Smooth muscle cell (in vitro differentiated cells): ENCODE measurements at regions not wholly inside any gene's neighbourhood (a gene's known extent, or its start where the extent isn't known, plus 50 kb on each side); places are given as distances from the start of the nearest gene placed in this dataset.

Experiments
- DNase-seq: peaks from one replicate; lab custom pipeline; 2025; ENCODE audit not compliant: unreplicated experiment; lab: John Stamatoyannopoulos, UW
- H2AFZ ChIP-seq: fragments of 200-600 bp; sonication (generic); 2 replicates; pipeline ENCODE4 v1.6.0; 2016; ENCODE audit warnings: antibody characterized with exemption, low read depth, mild to moderate bottlenecking
- H3F3A ChIP-seq: fragments of 200-600 bp; sonication (generic); 2 replicates; pipeline ENCODE4 v1.6.0; 2017; ENCODE audit warnings: antibody characterized with exemption, low read depth
- H3K27ac ChIP-seq: fragments of 200-600 bp; sonication (generic); 2 replicates; pipeline ENCODE4 v1.5.1; 2016; ENCODE audit warnings: low read depth, mild to moderate bottlenecking
- H3K27me3 ChIP-seq: fragments of 200-600 bp; sonication (generic); 2 replicates; pipeline ENCODE4 v1.6.1; 2016; ENCODE audit warnings: low read depth, mild to moderate bottlenecking
- H3K36me3 ChIP-seq: fragments of 200-600 bp; sonication (generic); 2 replicates; pipeline ENCODE4 v1.5.1; 2016; ENCODE audit warnings: low read depth
- H3K4me1 ChIP-seq: fragments of 200-600 bp; sonication (generic); 2 replicates; pipeline ENCODE4 v1.5.1; 2016; ENCODE audit warnings: low read depth
- H3K4me2 ChIP-seq: fragments of 200-600 bp; sonication (generic); 2 replicates; pipeline ENCODE4 v1.6.0; 2016; ENCODE audit warnings: mild to moderate bottlenecking
- H3K4me3 ChIP-seq: fragments of 200-600 bp; sonication (generic); 2 replicates; pipeline ENCODE4 v1.5.1; 2016; ENCODE audit warnings: mild to moderate bottlenecking
- H3K79me2 ChIP-seq: fragments of 200-600 bp; sonication (generic); 2 replicates; pipeline ENCODE4 v1.6.0; 2016; ENCODE audit warnings: low read depth, mild to moderate bottlenecking
- H3K9ac ChIP-seq: fragments of 200-600 bp; sonication (generic); 2 replicates; pipeline ENCODE4 v1.6.0; 2016; ENCODE audit warnings: low read depth
- H3K9me3 ChIP-seq: fragments of 200-600 bp; sonication (generic); replicated peaks from 2 replicates; pipeline ENCODE4 v1.5.1; 2016; ENCODE audit warnings: low read depth
- H4K20me1 ChIP-seq: fragments of 200-600 bp; sonication (generic); 2 replicates; pipeline ENCODE4 v1.6.0; 2016; ENCODE audit warnings: low read depth
- CTCF ChIP-seq: fragments of 200-600 bp; sonication (generic); IDR thresholded peaks from 2 replicates; pipeline ENCODE4 v1.5.1; 2017; ENCODE audit warnings: borderline replicate concordance, mild to moderate bottlenecking, antibody characterized with exemption; ENCODE audit not compliant: insufficient read depth, poor library complexity, severe bottlenecking
- WGBS: methylation state at CpG from one replicate; pipeline ENCODE4 v1.1.7; 2016; ENCODE audit warnings: low lambda C conversion rate; 5-methylcytosine and 5-hydroxymethylcytosine counted together

GRCh38 chr2:62577994-62578781, 72.2 kb upstream of the TMEM17 start:
- no peaks in the 10 kb centered on the region for H3K36me3 ChIP-seq
- DNase-seq, result no peak
- H3K27ac ChIP-seq, result peak overlapping the region; percentile 88
- no peak for TF ChIP-seq CTCF
- peak overlapping the region; percentile 18 for H3K9ac ChIP-seq
- no peaks in the 10 kb centered on the region for H3K27me3 ChIP-seq
- H3K4me1 ChIP-seq, result peaks cover 8% of the 10 kb centered on the region
- H3K9me3 ChIP-seq, result no peaks in the 10 kb centered on the region
- H4K20me1 ChIP-seq, result no peaks in the 10 kb centered on the region
- H3F3A ChIP-seq, result no peaks in the 10 kb centered on the region
- no peaks in the 10 kb centered on the region for H3K79me2 ChIP-seq
- no peak overlapping the region for H3K4me3 ChIP-seq
- H2AFZ ChIP-seq, result no peak overlapping the region
- no peak overlapping the region for H3K4me2 ChIP-seq
- 69% methylated on average over 2 of the region's 2 CpGs for WGBS

GRCh38 chr2:62576276-62576939, 70.4 kb upstream of the TMEM17 start:
- H3F3A ChIP-seq, result no peaks in the 10 kb centered on the region
- peaks cover 9% of the 10 kb centered on the region for H3K4me1 ChIP-seq
- no peak overlapping the region for H3K27ac ChIP-seq
- 74% methylated on average over 2 of the region's 2 CpGs for WGBS
- H3K27me3 ChIP-seq, result peaks cover 17% of the 10 kb centered on the region
- no peaks in the 10 kb centered on the region for H4K20me1 ChIP-seq
- no peaks in the 10 kb centered on the region for H3K36me3 ChIP-seq
- no peaks in the 10 kb centered on the region for H3K79me2 ChIP-seq
- H2AFZ ChIP-seq, result peak overlapping the region; percentile 18
- no peak for DNase-seq
- H3K9me3 ChIP-seq, result no peaks in the 10 kb centered on the region
- TF ChIP-seq CTCF, result no peak
- no peak overlapping the region for H3K4me2 ChIP-seq
- H3K9ac ChIP-seq, result no peak overlapping the region
- H3K4me3 ChIP-seq, result no peak overlapping the region

- H2AFZ ChIP-seq, result no peak overlapping the region
- no peak overlapping the region for H3K27ac ChIP-seq
- no peaks in the 10 kb centered on the region for H4K20me1 ChIP-seq
- no peaks in the 10 kb centered on the region for H3K79me2 ChIP-seq
- peaks cover 41% of the 10 kb centered on the region for H3K27me3 ChIP-seq
- no peaks in the 10 kb centered on the region for H3F3A ChIP-seq
- no peak for TF ChIP-seq CTCF
- peaks cover 17% of the 10 kb centered on the region for H3K4me1 ChIP-seq
- DNase-seq, result no peak
- H3K4me3 ChIP-seq, result no peak overlapping the region
- H3K9me3 ChIP-seq, result no peaks in the 10 kb centered on the region
- H3K9ac ChIP-seq, result no peak overlapping the region
- H3K4me2 ChIP-seq, result no peak overlapping the region
- H3K36me3 ChIP-seq, result no peaks in the 10 kb centered on the region
Observed at GRCh38 chr2:62573936-62574335, 67.9 kb upstream of the TMEM17 start.
